ENCODE measurements at regions not wholly inside any gene's neighbourhood (a gene's known extent, or its start where the extent isn't known, plus 50 kb on each side); places are given as distances from the start of the nearest gene placed in this dataset.

DNA sequence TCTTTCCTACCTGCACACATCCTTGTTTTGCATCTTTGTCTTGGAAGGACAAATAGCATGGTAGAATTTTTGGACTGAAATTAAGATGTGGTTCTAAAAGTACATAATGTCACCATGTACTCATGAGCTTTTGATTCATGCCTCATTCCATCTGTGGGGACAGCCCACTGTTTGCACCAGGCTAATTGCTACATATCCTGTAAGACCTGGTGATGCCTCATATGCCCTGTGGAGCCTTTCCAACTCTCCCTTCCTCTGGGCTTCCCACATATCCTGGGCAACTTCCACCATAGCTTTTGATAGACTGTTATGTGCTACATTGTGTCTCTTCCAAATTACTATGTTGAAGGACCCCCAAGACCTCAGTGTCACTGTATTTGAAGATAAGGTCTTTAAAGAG lies 213.6 kb upstream of the PREP start:
- no peak for TF ChIP-seq CTCF (IDR thresholded peaks at IDR 0.05)
- no peak for TF ChIP-seq EZH2 (IDR thresholded peaks at IDR 0.05)

Measured in neural progenitor cell (in vitro differentiated cells).